WTC11 (cell line): ENCODE measurements at regions not wholly inside any gene's neighbourhood (a gene's known extent, or its start where the extent isn't known, plus 50 kb on each side); places are given as distances from the start of the nearest gene placed in this dataset.

ENCODE experiments used
- ATAC-seq: fragments of 200-7000 bp; cut with Tn5 transposase; 2 replicates; pipeline ENCODE4 v1.10.0; 2021; ENCODE audit warnings: mild to moderate bottlenecking, moderate library complexity
- CTCF ChIA-PET: fragments of 300-600 bp; sonication (Branson Sonifier 250); formaldehyde crosslinking; loops from one replicate; lab custom pipeline; 2021; ENCODE audit warnings: antibody characterized with exemption; lab: Charles Lee
- POLR2A ChIA-PET: fragments of 350-600 bp; sonication (Branson Sonifier 250); formaldehyde crosslinking; loops from one replicate; lab custom pipeline; 2021; ENCODE audit warnings: antibody characterized with exemption; lab: Charles Lee
- DNase-seq: peaks from one replicate; pipeline ENCODE4 v3.0.0; 2021; ENCODE audit warnings: low spot score
- H3K27ac Mint-ChIP-seq: 2 replicates; pipeline ENCODE4 v1.8.0; 2021; ENCODE audit warnings: mixed read lengths
- H3K27me3 Mint-ChIP-seq: 2 replicates; pipeline ENCODE4 v1.8.0; 2021; ENCODE audit warnings: low read depth, mild to moderate bottlenecking, moderate library complexity, mixed read lengths
- H3K36me3 Mint-ChIP-seq: 2 replicates; pipeline ENCODE4 v1.8.0; 2021; ENCODE audit warnings: mixed read lengths
- H3K4me1 Mint-ChIP-seq: 2 replicates; pipeline ENCODE4 v1.8.0; 2022; ENCODE audit warnings: mixed read lengths
- H3K4me3 Mint-ChIP-seq: 2 replicates; pipeline ENCODE4 v1.8.0; 2021; ENCODE audit warnings: mild to moderate bottlenecking, moderate library complexity, mixed read lengths
- H3K9me3 Mint-ChIP-seq: 2 replicates; pipeline ENCODE4 v1.8.0; 2021; ENCODE audit warnings: mixed read lengths
- ATF1 ChIP-seq: sonication (generic); formaldehyde crosslinking; IDR thresholded peaks from 2 replicates; pipeline ENCODE4 v1.8.1; 2023; ENCODE audit warnings: mild to moderate bottlenecking, moderate library complexity, missing genetic modification reagents
- CREB1 ChIP-seq: sonication (generic); formaldehyde crosslinking; IDR thresholded peaks from 2 replicates; pipeline ENCODE4 v1.8.0; 2023; ENCODE audit warnings: mild to moderate bottlenecking, missing genetic modification reagents
- EMX1 ChIP-seq: fragments of 250-450 bp; sonication (Bioruptor Pico); IDR thresholded peaks from 2 replicates; pipeline ENCODE4 v1.8.0; 2021; ENCODE audit warnings: mild to moderate bottlenecking
- HMGA2 ChIP-seq: fragments of 250-450 bp; sonication (Bioruptor Pico); IDR thresholded peaks from 2 replicates; pipeline ENCODE4 v1.4.0; 2021; ENCODE audit warnings: mild to moderate bottlenecking, moderate library complexity
- HMGXB4 ChIP-seq: sonication (generic); formaldehyde crosslinking; IDR thresholded peaks from 2 replicates; pipeline ENCODE4 v1.8.1; 2023; ENCODE audit warnings: mild to moderate bottlenecking, moderate library complexity, missing genetic modification reagents
- JAZF1 ChIP-seq: fragments of 250-450 bp; sonication (Bioruptor Pico); IDR thresholded peaks from 2 replicates; pipeline ENCODE4 v1.9.0; 2021; ENCODE audit warnings: moderate library complexity, mild to moderate bottlenecking, inconsistent platforms
- MXD4 ChIP-seq: fragments of 250-450 bp; sonication (Bioruptor Pico); IDR thresholded peaks from 2 replicates; pipeline ENCODE4 v1.8.0; 2021; ENCODE audit warnings: mild to moderate bottlenecking, moderate library complexity, borderline replicate concordance
- NR3C1 ChIP-seq: sonication (generic); formaldehyde crosslinking; conservative IDR thresholded peaks from 2 replicates; pipeline ENCODE4 v1.8.1; 2023; ENCODE audit warnings: low read depth, mild to moderate bottlenecking, missing genetic modification reagents
- PRDM15 ChIP-seq: sonication (generic); formaldehyde crosslinking; IDR thresholded peaks from 2 replicates; pipeline ENCODE4 v1.8.0; 2022; ENCODE audit warnings: missing genetic modification reagents
- STAT6 ChIP-seq: sonication (generic); formaldehyde crosslinking; conservative IDR thresholded peaks from 2 replicates; pipeline ENCODE4 v1.8.1; 2023; ENCODE audit warnings: mild to moderate bottlenecking, low read depth, missing genetic modification reagents, moderate library complexity
- TCF7 ChIP-seq: sonication (generic); formaldehyde crosslinking; IDR thresholded peaks from 2 replicates; pipeline ENCODE4 v1.8.0; 2022; ENCODE audit warnings: mild to moderate bottlenecking, low read depth, missing genetic modification reagents, moderate library complexity
- TEAD1 ChIP-seq: sonication (generic); formaldehyde crosslinking; IDR thresholded peaks from 2 replicates; pipeline ENCODE4 v1.8.0; 2022; ENCODE audit warnings: mild to moderate bottlenecking, missing genetic modification reagents
- ZBTB21 ChIP-seq: sonication (generic); formaldehyde crosslinking; IDR thresholded peaks from 2 replicates; pipeline ENCODE4 v1.8.1; 2023; ENCODE audit warnings: mild to moderate bottlenecking, missing genetic modification reagents, borderline replicate concordance
- ZNF121 ChIP-seq: sonication (generic); formaldehyde crosslinking; IDR thresholded peaks from 2 replicates; pipeline ENCODE4 v1.8.0; 2023; ENCODE audit warnings: missing genetic modification reagents
- ZNF219 ChIP-seq: sonication (generic); formaldehyde crosslinking; IDR thresholded peaks from 2 replicates; pipeline ENCODE4 v1.8.0; 2023; ENCODE audit warnings: missing genetic modification reagents, mild to moderate bottlenecking, borderline replicate concordance
- ZNF232 ChIP-seq: sonication (generic); formaldehyde crosslinking; IDR thresholded peaks from 2 replicates; pipeline ENCODE4 v1.8.0; 2022; ENCODE audit warnings: mild to moderate bottlenecking, missing genetic modification reagents
- TF ChIP-seq, protein P1 (sequence below): sonication (generic); formaldehyde crosslinking; IDR thresholded peaks from 2 replicates; pipeline ENCODE4 v1.8.1; 2022; ENCODE audit warnings: missing genetic modification reagents, borderline replicate concordance
- TF ChIP-seq, protein P2 (sequence below): fragments of 250-450 bp; sonication (Bioruptor Pico); conservative IDR thresholded peaks from 2 replicates; pipeline ENCODE4 v1.9.0; 2021; ENCODE audit warnings: mild to moderate bottlenecking
- TF ChIP-seq, protein P3 (sequence below): sonication (generic); formaldehyde crosslinking; IDR thresholded peaks from 2 replicates; pipeline ENCODE4 v1.8.1; 2022; ENCODE audit warnings: mild to moderate bottlenecking, moderate library complexity, missing genetic modification reagents

DNA sequence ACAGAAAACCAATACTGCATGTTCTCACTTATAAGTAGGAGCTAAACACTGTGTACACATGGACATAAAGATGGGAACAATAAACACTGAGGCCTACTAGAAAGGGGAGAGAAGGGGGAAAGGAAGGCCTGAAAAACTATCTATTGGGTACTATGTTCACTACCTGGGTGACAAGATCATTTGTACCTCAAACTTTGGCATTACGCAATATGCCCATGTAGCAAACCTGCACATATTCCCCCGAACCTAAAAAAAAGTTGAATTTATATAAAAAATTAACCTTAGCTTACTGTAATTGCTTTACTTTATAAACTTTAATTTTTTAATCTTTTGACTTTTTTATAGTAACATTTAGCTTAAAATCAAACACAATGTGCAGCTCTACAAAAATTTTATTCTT lies 237.6 kb upstream of the ATP10B start (continued):
- TF ChIP-seq PRDM15 (CRISPR knock-in tag) (no peak), CREB1 (CRISPR knock-in tag) (no peak)
- TF ChIP-seq, protein P1, sequence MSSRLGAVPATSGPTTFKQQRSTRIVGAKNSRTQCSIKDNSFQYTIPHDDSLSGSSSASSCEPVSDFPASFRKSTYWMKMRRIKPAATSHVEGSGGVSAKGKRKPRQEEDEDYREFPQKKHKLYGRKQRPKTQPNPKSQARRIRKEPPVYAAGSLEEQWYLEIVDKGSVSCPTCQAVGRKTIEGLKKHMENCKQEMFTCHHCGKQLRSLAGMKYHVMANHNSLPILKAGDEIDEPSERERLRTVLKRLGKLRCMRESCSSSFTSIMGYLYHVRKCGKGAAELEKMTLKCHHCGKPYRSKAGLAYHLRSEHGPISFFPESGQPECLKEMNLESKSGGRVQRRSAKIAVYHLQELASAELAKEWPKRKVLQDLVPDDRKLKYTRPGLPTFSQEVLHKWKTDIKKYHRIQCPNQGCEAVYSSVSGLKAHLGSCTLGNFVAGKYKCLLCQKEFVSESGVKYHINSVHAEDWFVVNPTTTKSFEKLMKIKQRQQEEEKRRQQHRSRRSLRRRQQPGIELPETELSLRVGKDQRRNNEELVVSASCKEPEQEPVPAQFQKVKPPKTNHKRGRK (CRISPR knock-in tag) = no peak

GRCh38 chr5:161086461-161086860 lies 234.4 kb upstream of the ATP10B start:
- H3K27ac Mint-ChIP-seq = no peak overlapping the region
- H3K36me3 Mint-ChIP-seq = no peaks in the 10 kb centered on the region
- peaks cover 5% of the 10 kb centered on the region; the same call in 1 of the 2 replicates for H3K9me3 Mint-ChIP-seq
- TF ChIP-seq STAT6 (CRISPR knock-in tag) = no peak
- TF ChIP-seq HMGA2 (CRISPR knock-in tag) = no peak
- TF ChIP-seq ZNF121 (CRISPR knock-in tag) = no peak
- TF ChIP-seq EMX1 (CRISPR knock-in tag) = no peak
- TF ChIP-seq, protein P2, sequence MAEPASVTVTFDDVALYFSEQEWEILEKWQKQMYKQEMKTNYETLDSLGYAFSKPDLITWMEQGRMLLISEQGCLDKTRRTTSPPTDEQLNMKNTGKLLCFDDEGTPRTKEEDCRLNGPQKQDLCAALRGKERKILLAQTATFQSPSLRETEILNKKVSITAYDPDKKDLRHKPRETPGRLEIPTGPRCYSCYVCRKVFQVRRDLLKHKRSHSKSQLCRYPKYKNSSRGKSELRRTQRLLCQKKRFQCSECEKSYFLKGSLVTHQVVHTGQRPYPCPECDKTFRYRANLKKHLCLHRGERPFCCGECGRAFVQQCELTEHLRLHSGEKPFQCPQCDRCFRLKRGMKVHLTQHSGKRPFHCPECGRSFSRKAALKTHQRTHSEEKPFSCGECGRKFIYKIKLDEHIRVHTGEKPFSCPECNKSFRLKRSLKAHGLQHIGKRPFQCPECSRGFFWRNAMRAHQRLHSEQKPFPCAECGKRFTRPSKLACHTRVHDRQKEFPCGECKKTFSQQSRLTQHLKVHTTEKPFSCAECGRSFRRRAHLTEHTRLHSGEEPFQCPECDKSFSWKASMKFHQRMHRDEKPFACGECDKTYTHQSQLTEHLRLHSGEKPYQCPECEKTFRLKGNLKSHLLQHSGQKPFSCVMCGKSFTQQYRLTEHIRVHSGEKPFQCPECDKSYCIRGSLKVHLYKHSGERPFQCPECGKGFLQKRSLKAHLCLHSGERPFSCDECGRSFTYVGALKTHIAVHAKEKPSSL (CRISPR knock-in tag) = no peak
- TF ChIP-seq ZNF219 = no peak
- no peak for TF ChIP-seq TCF7 (CRISPR knock-in tag)
- TF ChIP-seq ZNF232 (CRISPR knock-in tag) = no peak
- TF ChIP-seq TEAD1 (CRISPR knock-in tag) = no peak
- TF ChIP-seq ZBTB21 = no peak
- ChIA-PET POLR2A (no interaction called here), CTCF (no interaction called here)
- no peaks in the 10 kb centered on the region for H3K27me3 Mint-ChIP-seq
- no peaks in the 10 kb centered on the region for H3K4me1 Mint-ChIP-seq
- H3K4me3 Mint-ChIP-seq = no peak overlapping the region
- no peak for ATAC-seq
- DNase-seq = no peak

DNA sequence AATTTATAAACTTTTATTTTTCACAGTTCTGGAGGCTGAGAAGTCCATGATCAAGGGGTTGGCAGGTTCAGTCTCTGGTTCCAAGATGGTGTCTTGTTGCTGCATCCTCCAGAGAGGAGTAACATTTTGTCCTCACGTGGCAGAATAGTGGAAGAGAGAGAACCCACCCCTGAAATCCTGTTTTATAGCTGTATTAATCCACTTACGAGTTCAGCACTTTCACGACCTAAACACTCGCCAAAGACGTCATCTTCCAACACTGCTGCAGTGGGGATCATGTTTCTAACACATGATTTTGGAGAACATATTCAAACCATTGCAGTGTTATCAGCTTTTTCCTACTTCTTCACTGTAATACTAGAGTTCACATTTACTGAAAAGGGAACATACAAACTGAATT lies 233.0 kb upstream of the ATP10B start:
- ATAC-seq = no peak
- Mint-ChIP-seq H3K27ac (no peak overlapping the region), H3K4me3 (no peak overlapping the region), H3K36me3 (no peaks in the 10 kb centered on the region), H3K9me3 (peaks cover 5% of the 10 kb centered on the region; the same call in 1 of the 2 replicates), H3K4me1 (no peaks in the 10 kb centered on the region), H3K27me3 (no peaks in the 10 kb centered on the region)
- POLR2A ChIA-PET = no interaction called here
- CTCF ChIA-PET = no interaction called here
- no peak for DNase-seq
- no peak for TF ChIP-seq HMGXB4 (CRISPR knock-in tag)
- no peak for TF ChIP-seq ATF1 (CRISPR knock-in tag)
- TF ChIP-seq JAZF1 (CRISPR knock-in tag) = no peak
- TF ChIP-seq, protein P2 (CRISPR knock-in tag) = no peak
- TF ChIP-seq, protein P3, sequence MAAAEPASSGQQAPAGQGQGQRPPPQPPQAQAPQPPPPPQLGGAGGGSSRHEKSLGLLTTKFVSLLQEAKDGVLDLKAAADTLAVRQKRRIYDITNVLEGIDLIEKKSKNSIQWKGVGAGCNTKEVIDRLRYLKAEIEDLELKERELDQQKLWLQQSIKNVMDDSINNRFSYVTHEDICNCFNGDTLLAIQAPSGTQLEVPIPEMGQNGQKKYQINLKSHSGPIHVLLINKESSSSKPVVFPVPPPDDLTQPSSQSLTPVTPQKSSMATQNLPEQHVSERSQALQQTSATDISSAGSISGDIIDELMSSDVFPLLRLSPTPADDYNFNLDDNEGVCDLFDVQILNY (CRISPR knock-in tag) = no peak
- no peak for TF ChIP-seq MXD4 (CRISPR knock-in tag)
- no peak for TF ChIP-seq NR3C1 (CRISPR knock-in tag)
